ENCODE measurements at regions not wholly inside any gene's neighbourhood (a gene's known extent, or its start where the extent isn't known, plus 50 kb on each side); places are given as distances from the start of the nearest gene placed in this dataset.

DNA sequence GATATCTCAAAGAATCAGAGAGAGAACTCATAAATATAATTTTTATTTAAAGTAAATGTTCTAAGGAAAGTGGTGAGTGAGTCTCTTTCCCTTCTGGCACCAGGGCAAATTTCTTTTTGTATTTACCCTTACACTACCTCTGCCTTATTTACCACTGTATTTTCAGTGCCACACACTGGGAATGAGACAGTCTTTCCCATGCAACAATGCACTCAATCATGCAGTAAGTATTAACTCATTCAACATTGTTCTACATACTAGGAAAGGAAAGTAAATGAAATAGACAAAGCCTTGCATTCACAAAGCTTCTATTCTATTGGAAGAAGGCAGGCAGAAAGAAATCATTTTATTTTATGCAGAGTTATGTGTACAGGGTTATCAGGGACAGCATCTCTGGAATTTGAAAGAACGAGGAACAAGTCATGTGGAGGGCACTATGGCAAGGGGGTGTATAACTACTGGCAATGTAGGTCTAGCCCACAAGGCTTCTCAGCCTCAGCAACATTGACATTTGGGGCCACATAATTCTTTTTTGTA lies 129.8 kb upstream of the PRDX6 start:
- TF ChIP-seq, protein P1, sequence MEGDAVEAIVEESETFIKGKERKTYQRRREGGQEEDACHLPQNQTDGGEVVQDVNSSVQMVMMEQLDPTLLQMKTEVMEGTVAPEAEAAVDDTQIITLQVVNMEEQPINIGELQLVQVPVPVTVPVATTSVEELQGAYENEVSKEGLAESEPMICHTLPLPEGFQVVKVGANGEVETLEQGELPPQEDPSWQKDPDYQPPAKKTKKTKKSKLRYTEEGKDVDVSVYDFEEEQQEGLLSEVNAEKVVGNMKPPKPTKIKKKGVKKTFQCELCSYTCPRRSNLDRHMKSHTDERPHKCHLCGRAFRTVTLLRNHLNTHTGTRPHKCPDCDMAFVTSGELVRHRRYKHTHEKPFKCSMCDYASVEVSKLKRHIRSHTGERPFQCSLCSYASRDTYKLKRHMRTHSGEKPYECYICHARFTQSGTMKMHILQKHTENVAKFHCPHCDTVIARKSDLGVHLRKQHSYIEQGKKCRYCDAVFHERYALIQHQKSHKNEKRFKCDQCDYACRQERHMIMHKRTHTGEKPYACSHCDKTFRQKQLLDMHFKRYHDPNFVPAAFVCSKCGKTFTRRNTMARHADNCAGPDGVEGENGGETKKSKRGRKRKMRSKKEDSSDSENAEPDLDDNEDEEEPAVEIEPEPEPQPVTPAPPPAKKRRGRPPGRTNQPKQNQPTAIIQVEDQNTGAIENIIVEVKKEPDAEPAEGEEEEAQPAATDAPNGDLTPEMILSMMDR (conservative IDR thresholded peaks at IDR 0.05) = no peak
- no peak for TF ChIP-seq EZH2 (IDR thresholded peaks at IDR 0.05; ENCODE audit: low read depth)
